Liver (tissue), 8 donors: ENCODE measurements at regions not wholly inside any gene's neighbourhood (a gene's known extent, or its start where the extent isn't known, plus 50 kb on each side); places are given as distances from the start of the nearest gene placed in this dataset.

Source experiments
- DNase-seq: peaks from one replicate; pipeline ENCODE4 v3.0.0-alpha.2; 2017; ENCODE audit warnings: low spot score
- H3K27ac ChIP-seq, 2 donors: one replicate each; pipeline ENCODE4 v1.7.0; 2013; ENCODE audit warnings: inconsistent platforms in 2 of 2, low read length in 2 of 2, control low read depth in 1 of 2, low read depth in 1 of 2, mild to moderate bottlenecking in 1 of 2
- H3K27me3 ChIP-seq, 4 donors: one replicate each; pipeline versions ENCODE4 v1.6.1 to v1.7.0; 2013; ENCODE audit warnings: low read length in 3 of 4, inconsistent platforms in 1 of 4, mild to moderate bottlenecking in 1 of 4, moderate library complexity in 1 of 4; ENCODE audit not compliant: control insufficient read depth in 4 of 4, insufficient read depth in 4 of 4
- H3K36me3 ChIP-seq, 4 donors: one replicate each; pipeline versions ENCODE4 v1.6.1 to v1.7.0; 2013; ENCODE audit warnings: low read length in 3 of 4, mild to moderate bottlenecking in 3 of 4, low read depth in 1 of 4, moderate library complexity in 1 of 4; ENCODE audit not compliant: control insufficient read depth in 4 of 4, insufficient read depth in 3 of 4
- H3K4me1 ChIP-seq, 4 donors: one replicate each; pipeline versions ENCODE4 v1.6.1 to v1.7.0; 2013; ENCODE audit warnings: low read length in 3 of 4, mild to moderate bottlenecking in 3 of 4, moderate library complexity in 1 of 4; ENCODE audit not compliant: control insufficient read depth in 4 of 4, insufficient read depth in 4 of 4
- H3K4me3 ChIP-seq, 3 donors: one replicate each; pipeline versions ENCODE4 v1.6.1 to v1.7.0; 2013; ENCODE audit warnings: low read length in 3 of 3, control low read depth in 1 of 3, low read depth in 1 of 3, mild to moderate bottlenecking in 1 of 3
- H3K9ac ChIP-seq, 2 donors: one replicate each; pipeline ENCODE4 v1.7.0; 2013; ENCODE audit warnings: low read length in 2 of 2, mild to moderate bottlenecking in 2 of 2, moderate library complexity in 2 of 2, control low read depth in 1 of 2, low read depth in 1 of 2
- H3K9me3 ChIP-seq, 4 donors: one replicate each; pipeline versions ENCODE4 v1.6.1 to v1.7.0; 2013; ENCODE audit warnings: low read length in 3 of 4; ENCODE audit not compliant: control insufficient read depth in 4 of 4
- ATF3 ChIP-seq: IDR thresholded peaks from 2 replicates; pipeline ENCODE4 v1.6.1; 2016; ENCODE audit warnings: antibody characterized with exemption
- CTCF ChIP-seq: fragments of 150-350 bp; IDR thresholded peaks from 2 replicates; pipeline ENCODE4 v1.5.1; 2017; ENCODE audit warnings: improper control_type of control experiment, low read depth, low read length; ENCODE audit not compliant: missing input control
- EGR1 ChIP-seq, 2 donors: IDR thresholded peaks; 2 replicates each; pipeline ENCODE4 v1.6.1; 2016 to 2018; ENCODE audit warnings: antibody characterized with exemption in 2 of 2, low read depth in 2 of 2
- FOXA1 ChIP-seq: IDR thresholded peaks from 2 replicates; pipeline ENCODE4 v1.6.1; 2016; ENCODE audit warnings: antibody characterized with exemption
- GABPA ChIP-seq, 2 donors: IDR thresholded peaks in 1 of 2; conservative IDR thresholded peaks in 1 of 2; 2 replicates each; pipeline ENCODE4 v1.6.1; 2016; ENCODE audit warnings: antibody characterized with exemption in 2 of 2, mild to moderate bottlenecking in 1 of 2, moderate library complexity in 1 of 2
- HNF4A ChIP-seq, 2 donors: conservative IDR thresholded peaks; 2 replicates each; pipeline ENCODE4 v1.6.1; 2016; ENCODE audit warnings: antibody characterized with exemption in 2 of 2, mild to moderate bottlenecking in 2 of 2
- JUND ChIP-seq, 2 donors: IDR thresholded peaks; 2 replicates each; pipeline ENCODE4 v1.6.1; 2016; ENCODE audit warnings: antibody characterized with exemption in 2 of 2
- MAX ChIP-seq: IDR thresholded peaks from 2 replicates; pipeline ENCODE4 v1.6.1; 2016; ENCODE audit warnings: antibody characterized with exemption
- NR2F2 ChIP-seq: IDR thresholded peaks from 2 replicates; pipeline ENCODE4 v1.6.1; 2016; ENCODE audit warnings: antibody characterized with exemption
- RAD21 ChIP-seq, 2 donors: IDR thresholded peaks; 2 replicates each; pipeline ENCODE4 v1.6.1; 2016; ENCODE audit warnings: antibody characterized with exemption in 2 of 2, mild to moderate bottlenecking in 2 of 2
- RXRA ChIP-seq, 2 donors: IDR thresholded peaks; 2 replicates each; pipeline ENCODE4 v1.6.1; 2017 to 2018; ENCODE audit warnings: antibody characterized with exemption in 2 of 2, mild to moderate bottlenecking in 1 of 2
- SP1 ChIP-seq: IDR thresholded peaks from 2 replicates; pipeline ENCODE4 v1.6.1; 2018; ENCODE audit warnings: antibody characterized with exemption, mild to moderate bottlenecking
- TAF1 ChIP-seq: conservative IDR thresholded peaks from 2 replicates; pipeline ENCODE4 v1.6.1; 2016; ENCODE audit warnings: antibody characterized with exemption, mild to moderate bottlenecking
- YY1 ChIP-seq: IDR thresholded peaks from 2 replicates; pipeline ENCODE4 v1.6.1; 2016; ENCODE audit warnings: antibody characterized with exemption, mild to moderate bottlenecking
- ZBTB33 ChIP-seq: IDR thresholded peaks from 2 replicates; pipeline ENCODE4 v1.6.1; 2016; ENCODE audit warnings: antibody characterized with exemption
- WGBS: extraction: QIAGEN DNeasy Blood & Tissue Kit; methylation state at CpG from one replicate; pipeline ENCODE4 v1.1.7; 2013; 5-methylcytosine and 5-hydroxymethylcytosine counted together
- donor health status: healthy.
- donor health status: healthy.
- donor health status: healthy.
- donor health status: healthy.
- donor health status: healthy.

- Histone ChIP-seq H3K4me1 (no peaks in the 10 kb centered on the region), H3K4me3 (no peak overlapping the region), H3K9ac (no peak overlapping the region), H3K36me3 (no peaks in the 10 kb centered on the region), H3K27me3 (peaks cover 0 to 4% (median 0%) of the 10 kb centered on the region in 4 donors), H3K27ac (no peak overlapping the region), H3K9me3 (no peaks in the 10 kb centered on the region)
- 97% methylated on average over 2 of the region's 2 CpGs for WGBS
- no peak for TF ChIP-seq RXRA (IDR thresholded peaks at IDR 0.05)
- no peak for TF ChIP-seq MAX
- TF ChIP-seq CTCF: no peak
- no peak for TF ChIP-seq ZBTB33
- TF ChIP-seq HNF4A (conservative IDR thresholded peaks at IDR 0.05): no peak
- no peak for TF ChIP-seq FOXA1
- no peak for TF ChIP-seq RAD21 (IDR thresholded peaks at IDR 0.05)
- no peak for TF ChIP-seq GABPA (IDR thresholded peaks at IDR 0.05 in 1 of 2, conservative IDR thresholded peaks at IDR 0.05 in 1 of 2)
- no peak for TF ChIP-seq JUND (IDR thresholded peaks at IDR 0.05)
- no peak for TF ChIP-seq TAF1
- TF ChIP-seq ATF3: no peak
- no peak for TF ChIP-seq NR2F2
- TF ChIP-seq EGR1 (IDR thresholded peaks at IDR 0.05; ENCODE audit: low read depth in 2 of 2): no peak
- no peak for TF ChIP-seq YY1
- DNase-seq: no peak
Measured at GRCh38 chr16:49939495-49939894, 83.6 kb upstream of the ZNF423 start.

- no peak for DNase-seq
- no peak overlapping the region for H3K9ac ChIP-seq
- no peak for TF ChIP-seq SP1
- H3K36me3 ChIP-seq: no peaks in the 10 kb centered on the region
- no peaks in the 10 kb centered on the region for H3K27me3 ChIP-seq
- H3K4me1 ChIP-seq: no peaks in the 10 kb centered on the region
- H3K27ac ChIP-seq: no peak overlapping the region
- H3K4me3 ChIP-seq: no peak overlapping the region
- WGBS: 87% methylated on average over 13 of the region's 13 CpGs
- H3K9me3 ChIP-seq: no peaks in the 10 kb centered on the region
Measured at GRCh38 chr16:49940464-49941224, 84.4 kb upstream of the CNEP1R1 start.
